ENCODE measurements at regions not wholly inside any gene's neighbourhood (a gene's known extent, or its start where the extent isn't known, plus 50 kb on each side); places are given as distances from the start of the nearest gene placed in this dataset.

GRCh38 chr1:219753914-219754313, 141.0 kb upstream of the ZC3H11B start:
- H3K9me3 ChIP-seq, result no peaks in the 10 kb centered on the region
- FAIRE-seq, result no peak
- no peak for DNase-seq (ENCODE audit: low read depth in 1 of 2, low spot score in 1 of 2)
- H3K4me3 ChIP-seq, result no peak overlapping the region
- H3K4me1 ChIP-seq, result no peaks in the 10 kb centered on the region
- TF ChIP-seq HEYL (CRISPR knock-in tag; IDR thresholded peaks at IDR 0.05), result no peak
- no peak for TF ChIP-seq ESRRA (IDR thresholded peaks at IDR 0.05; ENCODE audit: borderline replicate concordance, low read length)
- no peak for TF ChIP-seq EHF (CRISPR knock-in tag; IDR thresholded peaks at IDR 0.05)
- no peak for TF ChIP-seq RAD21 (conservative IDR thresholded peaks at IDR 0.05 in 1 of 2, IDR thresholded peaks at IDR 0.05 in 1 of 2)
- TF ChIP-seq CTCF (IDR thresholded peaks at IDR 0.05), result no peak
- TF ChIP-seq JUN (IDR thresholded peaks at IDR 0.05), result no peak
- TF ChIP-seq, protein P1, sequence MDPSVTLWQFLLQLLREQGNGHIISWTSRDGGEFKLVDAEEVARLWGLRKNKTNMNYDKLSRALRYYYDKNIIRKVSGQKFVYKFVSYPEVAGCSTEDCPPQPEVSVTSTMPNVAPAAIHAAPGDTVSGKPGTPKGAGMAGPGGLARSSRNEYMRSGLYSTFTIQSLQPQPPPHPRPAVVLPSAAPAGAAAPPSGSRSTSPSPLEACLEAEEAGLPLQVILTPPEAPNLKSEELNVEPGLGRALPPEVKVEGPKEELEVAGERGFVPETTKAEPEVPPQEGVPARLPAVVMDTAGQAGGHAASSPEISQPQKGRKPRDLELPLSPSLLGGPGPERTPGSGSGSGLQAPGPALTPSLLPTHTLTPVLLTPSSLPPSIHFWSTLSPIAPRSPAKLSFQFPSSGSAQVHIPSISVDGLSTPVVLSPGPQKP (IDR thresholded peaks at IDR 0.05; ENCODE audit: low read depth, low read length), result no peak
- ATAC-seq, result no peak
- H3K27ac ChIP-seq, result no peak overlapping the region
- no peak overlapping the region for H3K4me2 ChIP-seq
- WGBS (ENCODE audit: missing lambda C conversion rate), result 23% methylated on average over 4 of the region's 4 CpGs
- ChIA-PET CTCF (interaction anchor here (1.0 kb wide), 1 partner anchor 55 kb away, joined by 5 read pairs; no protein-coding TSS in a partner anchor), POLR2A (no interaction called here)

- ChIA-PET CTCF (interaction anchor here (0.6 kb wide), 1 partner anchor 282 kb away, joined by 3 read pairs; no protein-coding TSS in a partner anchor), POLR2A (no interaction called here)
- Histone ChIP-seq H3K27ac (no peak overlapping the region), H3K4me2 (no peak overlapping the region), H3K4me1 (no peaks in the 10 kb centered on the region), H3K9me3 (no peaks in the 10 kb centered on the region), H3K4me3 (no peak overlapping the region)
- DNase-seq (ENCODE audit: low read depth in 1 of 2, low spot score in 1 of 2) (no peak), ATAC-seq (no peak), FAIRE-seq (no peak)
- TF ChIP-seq MAFK (IDR thresholded peaks at IDR 0.05; ENCODE audit: partially characterized antibody) (peak; percentile 76), PHF8 (IDR thresholded peaks at IDR 0.05; ENCODE audit: borderline replicate concordance, low read depth) (no peak)
- WGBS (ENCODE audit: missing lambda C conversion rate), result 0% methylated on average over 1 of the region's 1 CpG
Measured at GRCh38 chr1:219752645-219753044, 139.7 kb upstream of the ZC3H11B start.

- CTCF ChIA-PET, result interaction anchor here (1.1 kb wide), 1 partner anchor 61 kb away, joined by 3 read pairs; no protein-coding TSS in a partner anchor
- Histone ChIP-seq H3K9me3 (no peaks in the 10 kb centered on the region), H3K4me2 (no peak overlapping the region), H3K4me3 (no peak overlapping the region), H3K4me1 (no peaks in the 10 kb centered on the region), H3K27ac (no peak overlapping the region)
- ATAC-seq (no peak), FAIRE-seq (no peak), DNase-seq (ENCODE audit: low read depth in 1 of 2, low spot score in 1 of 2) (no peak)
- POLR2A ChIA-PET, result no interaction called here
- TF ChIP-seq, protein P2, sequence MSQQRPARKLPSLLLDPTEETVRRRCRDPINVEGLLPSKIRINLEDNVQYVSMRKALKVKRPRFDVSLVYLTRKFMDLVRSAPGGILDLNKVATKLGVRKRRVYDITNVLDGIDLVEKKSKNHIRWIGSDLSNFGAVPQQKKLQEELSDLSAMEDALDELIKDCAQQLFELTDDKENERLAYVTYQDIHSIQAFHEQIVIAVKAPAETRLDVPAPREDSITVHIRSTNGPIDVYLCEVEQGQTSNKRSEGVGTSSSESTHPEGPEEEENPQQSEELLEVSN (IDR thresholded peaks at IDR 0.05; ENCODE audit: borderline replicate concordance, low read depth), result no peak
- TF ChIP-seq, protein P3, sequence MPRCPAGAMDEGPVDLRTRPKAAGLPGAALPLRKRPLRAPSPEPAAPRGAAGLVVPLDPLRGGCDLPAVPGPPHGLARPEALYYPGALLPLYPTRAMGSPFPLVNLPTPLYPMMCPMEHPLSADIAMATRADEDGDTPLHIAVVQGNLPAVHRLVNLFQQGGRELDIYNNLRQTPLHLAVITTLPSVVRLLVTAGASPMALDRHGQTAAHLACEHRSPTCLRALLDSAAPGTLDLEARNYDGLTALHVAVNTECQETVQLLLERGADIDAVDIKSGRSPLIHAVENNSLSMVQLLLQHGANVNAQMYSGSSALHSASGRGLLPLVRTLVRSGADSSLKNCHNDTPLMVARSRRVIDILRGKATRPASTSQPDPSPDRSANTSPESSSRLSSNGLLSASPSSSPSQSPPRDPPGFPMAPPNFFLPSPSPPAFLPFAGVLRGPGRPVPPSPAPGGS (IDR thresholded peaks at IDR 0.05), result no peak
- TF ChIP-seq FOSB (CRISPR knock-in tag; IDR thresholded peaks at IDR 0.05) (no peak), HOXA7 (CRISPR knock-in tag; IDR thresholded peaks at IDR 0.05) (no peak), BHLHE40 (IDR thresholded peaks at IDR 0.05; ENCODE audit: low read depth, low read length) (no peak), CBX2 (IDR thresholded peaks at IDR 0.05; ENCODE audit: borderline replicate concordance, low read depth) (no peak)
- TF ChIP-seq, protein P4, sequence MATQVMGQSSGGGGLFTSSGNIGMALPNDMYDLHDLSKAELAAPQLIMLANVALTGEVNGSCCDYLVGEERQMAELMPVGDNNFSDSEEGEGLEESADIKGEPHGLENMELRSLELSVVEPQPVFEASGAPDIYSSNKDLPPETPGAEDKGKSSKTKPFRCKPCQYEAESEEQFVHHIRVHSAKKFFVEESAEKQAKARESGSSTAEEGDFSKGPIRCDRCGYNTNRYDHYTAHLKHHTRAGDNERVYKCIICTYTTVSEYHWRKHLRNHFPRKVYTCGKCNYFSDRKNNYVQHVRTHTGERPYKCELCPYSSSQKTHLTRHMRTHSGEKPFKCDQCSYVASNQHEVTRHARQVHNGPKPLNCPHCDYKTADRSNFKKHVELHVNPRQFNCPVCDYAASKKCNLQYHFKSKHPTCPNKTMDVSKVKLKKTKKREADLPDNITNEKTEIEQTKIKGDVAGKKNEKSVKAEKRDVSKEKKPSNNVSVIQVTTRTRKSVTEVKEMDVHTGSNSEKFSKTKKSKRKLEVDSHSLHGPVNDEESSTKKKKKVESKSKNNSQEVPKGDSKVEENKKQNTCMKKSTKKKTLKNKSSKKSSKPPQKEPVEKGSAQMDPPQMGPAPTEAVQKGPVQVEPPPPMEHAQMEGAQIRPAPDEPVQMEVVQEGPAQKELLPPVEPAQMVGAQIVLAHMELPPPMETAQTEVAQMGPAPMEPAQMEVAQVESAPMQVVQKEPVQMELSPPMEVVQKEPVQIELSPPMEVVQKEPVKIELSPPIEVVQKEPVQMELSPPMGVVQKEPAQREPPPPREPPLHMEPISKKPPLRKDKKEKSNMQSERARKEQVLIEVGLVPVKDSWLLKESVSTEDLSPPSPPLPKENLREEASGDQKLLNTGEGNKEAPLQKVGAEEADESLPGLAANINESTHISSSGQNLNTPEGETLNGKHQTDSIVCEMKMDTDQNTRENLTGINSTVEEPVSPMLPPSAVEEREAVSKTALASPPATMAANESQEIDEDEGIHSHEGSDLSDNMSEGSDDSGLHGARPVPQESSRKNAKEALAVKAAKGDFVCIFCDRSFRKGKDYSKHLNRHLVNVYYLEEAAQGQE (IDR thresholded peaks at IDR 0.05), result no peak
Measured at GRCh38 chr1:219751870-219752507, 139.1 kb upstream of the ZC3H11B start.

All from A549 (cell line).